SU-DHL-6 (cell line): ENCODE measurements at regions not wholly inside any gene's neighbourhood (a gene's known extent, or its start where the extent isn't known, plus 50 kb on each side); places are given as distances from the start of the nearest gene placed in this dataset.
"Not testable (repeated sequence)": the region's sequence is repeated elsewhere in the genome, so short reads cannot be mapped to it uniquely, and the experiment has no call there.

ENCODE experiments used
- H2AFZ ChIP-seq: fragments of 200-600 bp; sonication (generic); 2 replicates; pipeline ENCODE4 v1.6.1; 2014; ENCODE audit warnings: low read depth, mild to moderate bottlenecking, moderate library complexity, mixed read lengths, antibody characterized with exemption, low read length; ENCODE audit not compliant: severe bottlenecking
- H3F3A ChIP-seq: fragments of 200-600 bp; shearing (Covaris generic); 2 replicates; pipeline ENCODE4 v1.6.0; 2016; ENCODE audit warnings: antibody characterized with exemption, mild to moderate bottlenecking; ENCODE audit not compliant: insufficient read depth
- H3K27ac ChIP-seq: fragments of 200-600 bp; sonication (generic); 2 replicates; pipeline ENCODE4 v1.5.1; 2016; ENCODE audit warnings: low read depth, mild to moderate bottlenecking, low read length, moderate library complexity, mixed read lengths
- H3K27me3 ChIP-seq: fragments of 200-600 bp; sonication (generic), shearing (Covaris generic); 2 replicates; pipeline ENCODE4 v1.6.0; 2014; ENCODE audit warnings: mild to moderate bottlenecking, low read length
- H3K36me3 ChIP-seq: fragments of 200-600 bp; sonication (generic); 2 replicates; pipeline ENCODE4 v1.6.1; 2014; ENCODE audit warnings: mild to moderate bottlenecking, low read length, mixed read lengths
- H3K4me2 ChIP-seq: fragments of 300-600, 200-600 bp; shearing (Covaris generic), sonication (generic); 2 replicates; pipeline ENCODE4 v1.6.0; 2014; ENCODE audit warnings: low read length, low read depth, mild to moderate bottlenecking; ENCODE audit not compliant: poor library complexity, severe bottlenecking
- H3K4me3 ChIP-seq: fragments of 200-600 bp; sonication (generic); 2 replicates; pipeline ENCODE4 v1.5.1; 2014; ENCODE audit warnings: antibody characterized with exemption, low read length, mild to moderate bottlenecking, mixed read lengths; ENCODE audit not compliant: insufficient read depth, poor library complexity, severe bottlenecking
- H3K79me2 ChIP-seq: fragments of 200-600 bp; sonication (generic); 2 replicates; pipeline ENCODE4 v1.6.1; 2014; ENCODE audit warnings: mild to moderate bottlenecking, low read length, moderate library complexity; ENCODE audit not compliant: insufficient read depth
- H3K9ac ChIP-seq: fragments of 200-600 bp; sonication (generic); 2 replicates; pipeline ENCODE4 v1.7.0; 2014; ENCODE audit warnings: mild to moderate bottlenecking, low read length
- H3K9me2 ChIP-seq: fragments of 200-600 bp; sonication (generic); replicated peaks from 2 replicates; pipeline ENCODE4 v1.6.1; 2014; ENCODE audit warnings: low read length; ENCODE audit not compliant: insufficient read depth
- H3K9me3 ChIP-seq: fragments of 200-600 bp; sonication (generic); 2 replicates; pipeline ENCODE4 v1.6.1; 2014; ENCODE audit warnings: low read length, mixed read lengths; ENCODE audit not compliant: insufficient read depth
- H4K20me1 ChIP-seq: fragments of 200-600 bp; sonication (generic); 2 replicates; pipeline ENCODE4 v1.6.1; 2014; ENCODE audit warnings: low read depth, mild to moderate bottlenecking, antibody characterized with exemption, low read length, moderate library complexity, mixed read lengths

DNA sequence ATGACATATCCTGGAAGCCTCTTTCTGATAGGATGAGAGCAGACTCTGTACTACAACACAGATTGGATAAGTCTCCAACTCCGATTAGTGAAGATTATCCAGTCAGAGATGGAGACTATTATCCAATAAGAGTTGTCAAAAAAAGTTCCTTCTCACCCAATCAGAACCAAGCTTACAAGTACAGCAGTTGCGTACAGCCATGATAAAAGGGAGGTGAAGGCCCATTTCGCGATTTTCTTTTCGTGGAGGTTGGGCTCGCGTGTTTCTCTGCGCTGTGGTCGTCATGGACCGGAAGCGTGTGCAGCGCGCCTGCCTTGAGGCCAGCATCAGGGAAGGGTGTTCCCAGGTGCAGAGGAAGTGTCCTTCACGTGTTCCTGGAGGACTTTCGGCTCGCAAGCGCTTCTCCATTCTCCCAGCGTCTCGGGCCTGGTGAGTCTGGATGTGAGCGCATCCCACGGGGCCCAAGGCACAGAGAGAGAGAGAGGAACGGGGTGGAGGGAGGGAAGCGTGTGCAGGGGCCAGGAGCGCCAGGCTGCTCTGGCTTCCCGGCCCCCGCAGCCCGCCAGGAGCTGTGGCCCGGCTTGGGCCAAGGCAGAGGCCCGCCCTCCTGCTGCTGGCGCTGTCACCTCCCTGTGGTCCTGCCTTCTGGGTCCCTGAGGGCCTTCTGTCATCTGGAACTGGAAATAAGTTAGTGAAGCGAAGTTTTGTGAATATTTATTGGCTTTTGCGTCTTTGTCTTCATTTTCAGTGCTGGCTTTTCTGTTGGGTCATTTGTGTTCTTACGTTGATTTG is 53.9 kb downstream of the CDRT15L2 start:
- not testable (repeated sequence) for H3K4me2 ChIP-seq, H2AFZ ChIP-seq, H4K20me1 ChIP-seq, H3K36me3 ChIP-seq, H3K9me2 ChIP-seq, H3K9me3 ChIP-seq, H3K27me3 ChIP-seq, H3K27ac ChIP-seq, H3K9ac ChIP-seq, H3K4me3 ChIP-seq, H3F3A ChIP-seq, H3K79me2 ChIP-seq

GRCh38 chr17:20640147-20640546 is 60.6 kb downstream of the CDRT15L2 start:
- not testable (repeated sequence) for H3K27ac ChIP-seq, H3F3A ChIP-seq, H2AFZ ChIP-seq, H3K9ac ChIP-seq, H3K9me3 ChIP-seq, H3K4me3 ChIP-seq, H3K36me3 ChIP-seq, H3K4me2 ChIP-seq, H3K79me2 ChIP-seq, H3K27me3 ChIP-seq, H3K9me2 ChIP-seq, H4K20me1 ChIP-seq

GRCh38 chr17:20646661-20647272 is 67.2 kb downstream of the CDRT15L2 start:
- H3F3A ChIP-seq, H3K9me3 ChIP-seq, H4K20me1 ChIP-seq, H3K4me3 ChIP-seq, H3K27me3 ChIP-seq, H3K9ac ChIP-seq, H3K36me3 ChIP-seq, H3K4me2 ChIP-seq, H2AFZ ChIP-seq, H3K79me2 ChIP-seq, H3K9me2 ChIP-seq, H3K27ac ChIP-seq: not testable (repeated sequence)

DNA sequence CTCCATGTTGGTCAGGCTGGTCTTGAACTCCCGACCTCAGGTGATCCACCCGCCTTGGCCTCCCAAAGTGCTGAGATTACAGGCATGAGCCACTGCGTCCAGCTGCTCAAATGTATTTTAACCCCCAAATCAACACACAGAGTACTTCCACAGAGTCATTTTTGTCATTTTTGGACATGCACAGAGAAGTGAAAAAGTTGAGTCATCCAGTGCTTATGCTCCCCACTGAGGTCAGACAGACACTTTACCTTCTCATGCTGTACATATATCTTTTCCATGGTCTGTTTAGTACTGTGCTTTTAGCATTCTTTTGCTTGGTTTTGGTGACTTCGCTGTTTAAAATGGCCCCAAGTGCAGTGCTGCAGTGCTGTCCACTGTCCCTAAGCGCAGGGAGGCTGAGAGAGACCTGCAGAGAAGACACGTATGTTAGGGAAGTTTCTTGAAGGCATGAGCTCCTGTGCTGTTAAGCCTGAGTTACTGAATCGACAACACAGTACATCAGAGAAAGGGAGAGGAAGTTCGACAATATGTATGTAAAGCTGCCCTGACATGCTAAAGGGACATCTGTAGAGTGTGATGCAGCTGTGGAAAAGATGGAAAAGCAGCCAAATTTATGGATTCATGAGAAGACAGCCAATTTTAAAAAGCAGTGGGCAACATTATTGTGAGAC is 69.7 kb downstream of the CDRT15L2 start:
- not testable (repeated sequence) for H3K9me3 ChIP-seq, H3K36me3 ChIP-seq, H3F3A ChIP-seq, H3K4me2 ChIP-seq, H4K20me1 ChIP-seq, H2AFZ ChIP-seq, H3K27me3 ChIP-seq, H3K4me3 ChIP-seq, H3K27ac ChIP-seq, H3K79me2 ChIP-seq, H3K9me2 ChIP-seq, H3K9ac ChIP-seq

DNA sequence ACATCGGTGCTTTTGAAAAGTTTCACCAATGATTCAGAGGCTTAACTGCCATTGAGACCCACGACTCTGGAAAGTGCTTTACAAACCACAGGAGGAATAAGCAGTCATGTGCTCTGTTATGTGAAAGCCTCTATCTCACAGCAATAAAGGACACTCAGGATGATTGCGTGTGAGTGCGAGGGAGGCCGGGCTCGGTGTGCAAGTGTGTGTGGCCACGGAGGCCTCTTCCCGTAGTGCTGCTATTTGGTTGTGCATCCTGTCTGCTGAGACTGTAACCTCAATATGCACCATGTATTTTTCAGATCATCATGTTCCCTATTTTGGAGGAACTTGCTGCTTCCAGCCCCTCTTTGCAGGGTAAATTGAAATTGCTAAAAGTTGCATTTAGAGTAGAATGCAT is 71.5 kb downstream of the CDRT15L2 start:
- not testable (repeated sequence) for H2AFZ ChIP-seq, H4K20me1 ChIP-seq, H3K9ac ChIP-seq, H3K79me2 ChIP-seq, H3K4me3 ChIP-seq, H3F3A ChIP-seq, H3K9me2 ChIP-seq, H3K36me3 ChIP-seq, H3K4me2 ChIP-seq, H3K9me3 ChIP-seq, H3K27ac ChIP-seq, H3K27me3 ChIP-seq

DNA sequence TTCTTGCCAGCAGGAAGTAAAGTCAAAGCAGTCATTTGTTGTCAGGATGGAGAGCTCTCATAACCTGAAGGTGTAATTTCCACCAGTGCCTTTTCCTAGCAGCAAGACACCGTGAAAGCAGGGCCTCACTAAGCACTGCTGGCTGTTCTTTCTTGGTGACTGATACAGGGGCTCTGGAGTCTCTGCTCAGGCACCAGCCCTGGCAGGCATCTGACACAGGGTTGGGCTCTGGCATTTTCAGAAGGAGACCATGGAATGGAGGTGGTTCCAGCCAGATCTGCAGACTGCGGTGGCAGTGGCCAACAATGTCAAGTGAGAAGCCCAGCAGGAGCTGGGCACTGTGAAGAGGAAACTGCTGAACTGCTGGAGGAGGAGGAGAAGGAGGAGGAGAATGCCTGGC is 72.2 kb downstream of the CDRT15L2 start:
- H3K9me2 ChIP-seq, H3K27me3 ChIP-seq, H3K9ac ChIP-seq, H3K9me3 ChIP-seq, H3K36me3 ChIP-seq, H3K79me2 ChIP-seq, H2AFZ ChIP-seq, H3K27ac ChIP-seq, H3K4me3 ChIP-seq, H3K4me2 ChIP-seq, H3F3A ChIP-seq, H4K20me1 ChIP-seq: not testable (repeated sequence)

- H3K9me2 ChIP-seq, H4K20me1 ChIP-seq: not testable (repeated sequence)
Observed at GRCh38 chr17:20653391-20653790, 73.9 kb downstream of the CDRT15L2 start.

GRCh38 chr17:20654114-20654513 is 74.6 kb downstream of the CDRT15L2 start:
- not testable (repeated sequence) for H3K36me3 ChIP-seq, H3K27me3 ChIP-seq, H3K4me2 ChIP-seq, H3K9me2 ChIP-seq, H3F3A ChIP-seq, H2AFZ ChIP-seq, H3K9me3 ChIP-seq, H3K79me2 ChIP-seq, H3K27ac ChIP-seq, H3K9ac ChIP-seq, H4K20me1 ChIP-seq, H3K4me3 ChIP-seq

More at GRCh38 chr17:20653391-20653790, 73.9 kb downstream of the CDRT15L2 start:
- H2AFZ ChIP-seq, H3K4me2 ChIP-seq, H3K9ac ChIP-seq, H3K9me3 ChIP-seq, H3K4me3 ChIP-seq, H3K27ac ChIP-seq, H3K27me3 ChIP-seq, H3K36me3 ChIP-seq, H3F3A ChIP-seq, H3K79me2 ChIP-seq: not testable (repeated sequence)
